ENCODE measurements at regions not wholly inside any gene's neighbourhood (a gene's known extent, or its start where the extent isn't known, plus 50 kb on each side); places are given as distances from the start of the nearest gene placed in this dataset.

- DNase-seq (ENCODE audit: low spot score) = no peak
- H3K9ac ChIP-seq (ENCODE audit: low read depth in 1 of 2, low read length in 2 of 2) = no peak overlapping the region
- no peaks in the 10 kb centered on the region for H3K36me3 ChIP-seq (ENCODE audit: control insufficient read depth in 4 of 4, insufficient read depth in 3 of 4, low read depth in 1 of 4, low read length in 3 of 4)
- H3K27me3 ChIP-seq (ENCODE audit: control insufficient read depth in 4 of 4, insufficient read depth in 4 of 4, low read length in 3 of 4) = no peaks in the 10 kb centered on the region
- TF ChIP-seq GABPA (IDR thresholded peaks at IDR 0.05 in 1 of 2, conservative IDR thresholded peaks at IDR 0.05 in 1 of 2) (no peak), MAX (IDR thresholded peaks at IDR 0.05) (no peak), HNF4A (conservative IDR thresholded peaks at IDR 0.05) (no peak), RXRA (IDR thresholded peaks at IDR 0.05) (no peak), NR2F2 (IDR thresholded peaks at IDR 0.05) (no peak), FOXA2 (IDR thresholded peaks at IDR 0.05) (no peak), ZBTB33 (IDR thresholded peaks at IDR 0.05) (no peak), TAF1 (conservative IDR thresholded peaks at IDR 0.05) (no peak), YY1 (IDR thresholded peaks at IDR 0.05) (no peak), RAD21 (IDR thresholded peaks at IDR 0.05) (no peak), FOXA1 (IDR thresholded peaks at IDR 0.05) (no peak), SP1 (IDR thresholded peaks at IDR 0.05) (no peak), EGR1 (IDR thresholded peaks at IDR 0.05; ENCODE audit: low read depth in 2 of 2) (no peak), JUND (IDR thresholded peaks at IDR 0.05) (no peak), CTCF (IDR thresholded peaks at IDR 0.05; ENCODE audit: low read depth, low read length, missing input control) (no peak), REST (IDR thresholded peaks at IDR 0.05) (no peak), ATF3 (IDR thresholded peaks at IDR 0.05) (no peak)
- H3K9me3 ChIP-seq (ENCODE audit: control insufficient read depth in 4 of 4, low read length in 3 of 4) = no peaks in the 10 kb centered on the region
- H3K4me1 ChIP-seq (ENCODE audit: control insufficient read depth in 4 of 4, insufficient read depth in 4 of 4, low read length in 3 of 4) = no peaks in the 10 kb centered on the region
- no peak overlapping the region for H3K4me3 ChIP-seq (ENCODE audit: low read depth in 1 of 3, low read length in 3 of 3)
- no peak overlapping the region for H3K27ac ChIP-seq (ENCODE audit: low read depth in 1 of 2, low read length in 2 of 2)
- 74% methylated on average over 5 of the region's 5 CpGs for WGBS
Observed at GRCh38 chr12:114895827-114896226, 211.9 kb upstream of the TBX3 start.

- Histone ChIP-seq H3K4me3 (ENCODE audit: low read depth in 1 of 3, low read length in 3 of 3) (no peak overlapping the region), H3K9me3 (ENCODE audit: control insufficient read depth in 4 of 4, low read length in 3 of 4) (no peaks in the 10 kb centered on the region), H3K4me1 (ENCODE audit: control insufficient read depth in 4 of 4, insufficient read depth in 4 of 4, low read length in 3 of 4) (no peaks in the 10 kb centered on the region), H3K9ac (ENCODE audit: low read depth in 1 of 2, low read length in 2 of 2) (no peak overlapping the region), H3K27ac (ENCODE audit: low read depth in 1 of 2, low read length in 2 of 2) (no peak overlapping the region), H3K27me3 (ENCODE audit: control insufficient read depth in 4 of 4, insufficient read depth in 4 of 4, low read length in 3 of 4) (no peaks in the 10 kb centered on the region), H3K36me3 (ENCODE audit: control insufficient read depth in 4 of 4, insufficient read depth in 3 of 4, low read depth in 1 of 4, low read length in 3 of 4) (no peaks in the 10 kb centered on the region)
- no peak for DNase-seq (ENCODE audit: low spot score)
- no peak for TF ChIP-seq RAD21 (IDR thresholded peaks at IDR 0.05)
- TF ChIP-seq EGR1 (IDR thresholded peaks at IDR 0.05; ENCODE audit: low read depth in 2 of 2) = no peak
- TF ChIP-seq HNF4G (IDR thresholded peaks at IDR 0.05) = no peak
- WGBS = 90% methylated on average over 4 of the region's 4 CpGs
Observed at GRCh38 chr12:114895081-114895480, 211.1 kb upstream of the TBX3 start.

Data from liver (tissue), 8 donors.